KMS-11 (cell line): ENCODE measurements at regions not wholly inside any gene's neighbourhood (a gene's known extent, or its start where the extent isn't known, plus 50 kb on each side); places are given as distances from the start of the nearest gene placed in this dataset.

Source experiments
- H2AFZ ChIP-seq: fragments of 200-600 bp; sonication (generic); 2 replicates; pipeline ENCODE4 v1.6.1; 2016; ENCODE audit warnings: antibody characterized with exemption, mixed run types, low read depth
- H3K27ac ChIP-seq: fragments of 200-600 bp; sonication (generic); 2 replicates; pipeline ENCODE4 v1.6.1; 2016; ENCODE audit warnings: mild to moderate bottlenecking, mixed run types
- H3K27me3 ChIP-seq: fragments of 200-600 bp; sonication (generic); 2 replicates; pipeline ENCODE4 v1.6.1; 2017; ENCODE audit warnings: mild to moderate bottlenecking, low read depth, mixed run types, moderate library complexity; ENCODE audit not compliant: insufficient read depth
- H3K36me3 ChIP-seq: fragments of 200-600 bp; sonication (generic); 2 replicates; pipeline ENCODE4 v1.6.1; 2017; ENCODE audit warnings: mild to moderate bottlenecking, mixed run types; ENCODE audit not compliant: insufficient read depth
- H3K4me1 ChIP-seq: fragments of 200-600 bp; sonication (generic); 2 replicates; pipeline ENCODE4 v1.6.1; 2016; ENCODE audit warnings: mild to moderate bottlenecking, low read depth, mixed run types; ENCODE audit not compliant: poor library complexity, severe bottlenecking
- H3K4me2 ChIP-seq: fragments of 200-600 bp; sonication (generic); 2 replicates; pipeline ENCODE4 v1.7.0; 2016; ENCODE audit warnings: mild to moderate bottlenecking, mixed run types
- H3K4me3 ChIP-seq: fragments of 200-600 bp; sonication (generic); IDR thresholded peaks from 2 replicates; pipeline ENCODE4 v1.6.1; 2017; ENCODE audit warnings: low read depth, low read length, mixed read lengths; ENCODE audit not compliant: insufficient read depth
- H3K79me2 ChIP-seq: fragments of 200-600 bp; sonication (generic); 2 replicates; pipeline ENCODE4 v1.6.1; 2016; ENCODE audit warnings: low read depth, mixed run types; ENCODE audit not compliant: insufficient read depth
- H3K9ac ChIP-seq: fragments of 200-600 bp; sonication (generic); 2 replicates; pipeline ENCODE4 v1.6.1; 2016; ENCODE audit warnings: mild to moderate bottlenecking, mixed run types
- H4K20me1 ChIP-seq: fragments of 200-600 bp; sonication (generic); 2 replicates; pipeline ENCODE4 v1.6.1; 2016; ENCODE audit warnings: mild to moderate bottlenecking, mixed run types; ENCODE audit not compliant: insufficient read depth
- CTCF ChIP-seq: fragments of 200-600 bp; sonication (generic); conservative IDR thresholded peaks from 2 replicates; pipeline ENCODE4 v1.6.1; 2017; ENCODE audit warnings: low read depth, mild to moderate bottlenecking, antibody characterized with exemption, low read length, moderate library complexity, mixed read lengths

GRCh38 chr2:47243596-47244323 is 67.4 kb upstream of the CALM2 start:
- peaks cover under 1% of the 10 kb centered on the region for H3K4me1 ChIP-seq
- H4K20me1 ChIP-seq = no peaks in the 10 kb centered on the region
- H2AFZ ChIP-seq = no peak overlapping the region
- H3K27ac ChIP-seq = no peak overlapping the region
- H3K4me3 ChIP-seq = no peak overlapping the region
- H3K9ac ChIP-seq = no peak overlapping the region
- no peak for TF ChIP-seq CTCF
- H3K4me2 ChIP-seq = no peak overlapping the region
- H3K27me3 ChIP-seq = no peaks in the 10 kb centered on the region
- H3K36me3 ChIP-seq = no peaks in the 10 kb centered on the region
- H3K79me2 ChIP-seq = no peaks in the 10 kb centered on the region

- no peak overlapping the region for H3K4me2 ChIP-seq
These were observed 65.4 kb upstream of the CALM2 start for GRCh38 chr2:47241715-47242114.

GRCh38 chr2:47239119-47239969 is 63.0 kb upstream of the CALM2 start:
- Histone ChIP-seq H3K27me3 (no peaks in the 10 kb centered on the region), H3K36me3 (no peaks in the 10 kb centered on the region), H3K27ac (no peak overlapping the region), H3K9ac (no peak overlapping the region), H3K79me2 (no peaks in the 10 kb centered on the region), H4K20me1 (no peaks in the 10 kb centered on the region), H3K4me3 (no peak overlapping the region), H2AFZ (no peak overlapping the region), H3K4me2 (no peak overlapping the region), H3K4me1 (peaks cover 15% of the 10 kb centered on the region)
- TF ChIP-seq CTCF = no peak

More at GRCh38 chr2:47241715-47242114, 65.4 kb upstream of the CALM2 start:
- TF ChIP-seq CTCF = no peak
- Histone ChIP-seq H3K9ac (no peak overlapping the region), H3K27ac (no peak overlapping the region), H2AFZ (no peak overlapping the region), H3K36me3 (no peaks in the 10 kb centered on the region), H3K4me1 (peaks cover 15% of the 10 kb centered on the region), H4K20me1 (no peaks in the 10 kb centered on the region), H3K27me3 (no peaks in the 10 kb centered on the region), H3K4me3 (no peak overlapping the region), H3K79me2 (no peaks in the 10 kb centered on the region)

GRCh38 chr2:47238638-47239037 is 62.3 kb upstream of the CALM2 start:
- Histone ChIP-seq H3K79me2 (no peaks in the 10 kb centered on the region), H3K4me1 (peaks cover 15% of the 10 kb centered on the region), H3K9ac (no peak overlapping the region), H3K36me3 (no peaks in the 10 kb centered on the region), H3K4me2 (no peak overlapping the region), H3K27ac (no peak overlapping the region), H3K27me3 (no peaks in the 10 kb centered on the region), H2AFZ (no peak overlapping the region), H4K20me1 (no peaks in the 10 kb centered on the region), H3K4me3 (no peak overlapping the region)
- TF ChIP-seq CTCF = no peak
